IMR-90 (cell line): ENCODE measurements at regions not wholly inside any gene's neighbourhood (a gene's known extent, or its start where the extent isn't known, plus 50 kb on each side); places are given as distances from the start of the nearest gene placed in this dataset.

Source experiments
- ATAC-seq: fragments of 200-7000 bp; cut with Tn5 transposase; 2 replicates; pipeline ENCODE4 v1.9.1; 2020; ENCODE audit warnings: low read depth, mild to moderate bottlenecking, moderate library complexity
- BruUV-seq: library from RNA; stranded (reverse); fragments of 400-500 nt; replicated peaks from 2 replicates; lab custom pipeline; 2021; lab: Mats Ljungman, UMichigan
- CTCF ChIA-PET: fragments of 300-600 bp; formaldehyde crosslinking; extraction: SDS; loops from one replicate; lab custom pipeline; 2021; ENCODE audit warnings: antibody characterized with exemption; lab: Yijun Ruan, JAX
- POLR2A ChIA-PET: fragments of 300-600 bp; sonication (Branson Sonifier 250); formaldehyde crosslinking; loops from one replicate; lab custom pipeline; 2022; ENCODE audit warnings: antibody characterized with exemption; ENCODE audit not compliant: unreplicated experiment; lab: Charles Lee
- DNase-seq: peaks from one replicate; pipeline ENCODE4 v3.0.0; 2013
- H2AFZ ChIP-seq: replicated peaks from 2 replicates; pipeline ENCODE3; 2013; ENCODE audit warnings: low read length, mild to moderate bottlenecking; ENCODE audit not compliant: poor library complexity
- H2AK5ac ChIP-seq: 2 replicates; pipeline ENCODE4 v1.6.1; 2013; ENCODE audit warnings: low read depth, low read length, inconsistent platforms
- H2AK9ac ChIP-seq: replicated peaks from 2 replicates; pipeline ENCODE3; 2013; ENCODE audit warnings: mild to moderate bottlenecking, low read depth, low read length, moderate library complexity; ENCODE audit not compliant: poor library complexity
- H2BK120ac ChIP-seq: 2 replicates; pipeline ENCODE4 v1.6.1; 2013; ENCODE audit warnings: low read depth, low read length, inconsistent platforms
- H2BK15ac ChIP-seq: 3 replicates; pipeline ENCODE4 v1.6.1; 2013; ENCODE audit warnings: low read depth, low read length, inconsistent platforms
- H2BK20ac ChIP-seq: 2 replicates; pipeline ENCODE4 v1.6.1; 2013; ENCODE audit warnings: low read depth, mild to moderate bottlenecking, inconsistent platforms, low read length, moderate library complexity
- H2BK5ac ChIP-seq: 2 replicates; pipeline ENCODE4 v1.6.1; 2013; ENCODE audit warnings: mild to moderate bottlenecking, low read depth, low read length, inconsistent platforms; ENCODE audit not compliant: poor library complexity, severe bottlenecking
- H3K14ac ChIP-seq: replicated peaks from 2 replicates; pipeline ENCODE4 v1.6.1; 2013; ENCODE audit warnings: low read depth, low read length, inconsistent platforms
- H3K18ac ChIP-seq: 2 replicates; pipeline ENCODE4 v1.6.1; 2013; ENCODE audit warnings: low read depth, low read length, control low read depth
- H3K23ac ChIP-seq: 2 replicates; pipeline ENCODE4 v1.6.1; 2013; ENCODE audit warnings: low read depth, low read length, inconsistent platforms
- H3K27ac ChIP-seq: 2 replicates; pipeline ENCODE4 v1.5.1; 2013; ENCODE audit warnings: mild to moderate bottlenecking, control low read depth, low read length; ENCODE audit not compliant: insufficient read depth
- H3K27me3 ChIP-seq: 2 replicates; pipeline ENCODE4 v1.6.1; 2013; ENCODE audit warnings: low read length; ENCODE audit not compliant: control insufficient read depth, insufficient read depth
- H3K36me3 ChIP-seq: 2 replicates; pipeline ENCODE4 v1.6.1; 2013; ENCODE audit warnings: low read length, mixed read lengths; ENCODE audit not compliant: control insufficient read depth, insufficient read depth
- H3K4ac ChIP-seq: 2 replicates; pipeline ENCODE4 v1.6.1; 2013; ENCODE audit warnings: low read depth, low read length, inconsistent platforms
- H3K4me1 ChIP-seq: 2 replicates; pipeline ENCODE4 v1.6.1; 2013; ENCODE audit warnings: low read length, mixed read lengths; ENCODE audit not compliant: control insufficient read depth, insufficient read depth
- H3K4me2 ChIP-seq: 2 replicates; pipeline ENCODE4 v1.6.1; 2013; ENCODE audit warnings: low read depth, mild to moderate bottlenecking, control low read depth, low read length, moderate library complexity
- H3K4me3 ChIP-seq: 2 replicates; pipeline ENCODE4 v1.5.1; 2013; ENCODE audit warnings: low read depth, mild to moderate bottlenecking, control low read depth, low read length, moderate library complexity; ENCODE audit not compliant: insufficient read depth
- H3K56ac ChIP-seq: 2 replicates; pipeline ENCODE4 v1.6.1; 2013; ENCODE audit warnings: low read length, inconsistent platforms; ENCODE audit not compliant: insufficient read depth; ENCODE audit errors: extremely low read depth
- H3K79me1 ChIP-seq, 2 experiments: 2 replicates each; pipeline ENCODE4 v1.6.1; 2013; ENCODE audit warnings: low read length in 2 of 2, inconsistent platforms in 1 of 2, low read depth in 1 of 2
- H3K9ac ChIP-seq: 2 replicates; pipeline ENCODE4 v1.6.1; 2013; ENCODE audit warnings: low read depth, low read length, control low read depth
- H3K9me1 ChIP-seq: 2 replicates; pipeline ENCODE4 v1.6.1; 2013; ENCODE audit warnings: low read length, inconsistent platforms; ENCODE audit not compliant: insufficient read depth
- H3K9me3 ChIP-seq: 2 replicates; pipeline ENCODE4 v1.6.1; 2013; ENCODE audit warnings: low read length; ENCODE audit not compliant: control insufficient read depth, insufficient read depth
- H4K20me1 ChIP-seq: 2 replicates; pipeline ENCODE4 v1.6.1; 2013; ENCODE audit warnings: low read length, inconsistent platforms; ENCODE audit not compliant: insufficient read depth
- H4K5ac ChIP-seq: 2 replicates; pipeline ENCODE4 v1.6.1; 2013; ENCODE audit warnings: mild to moderate bottlenecking, low read depth, low read length, control low read depth
- H4K8ac ChIP-seq, 2 experiments: 2 replicates each; pipeline ENCODE4 v1.6.1; 2013; ENCODE audit warnings: low read depth in 2 of 2, low read length in 2 of 2, control low read depth in 1 of 2, inconsistent platforms in 1 of 2
- H4K91ac ChIP-seq: 2 replicates; pipeline ENCODE4 v1.6.1; 2013; ENCODE audit warnings: low read depth, low read length, inconsistent platforms; ENCODE audit not compliant: insufficient read depth
- MAFK ChIP-seq: IDR thresholded peaks from 2 replicates; pipeline ENCODE4 v1.6.1; 2012; ENCODE audit warnings: low read depth, low read length, improper control_type of control experiment
- NFE2L2 ChIP-seq: fragments of 150-350 bp; IDR thresholded peaks from 2 replicates; pipeline ENCODE4 v1.6.1; 2016; ENCODE audit warnings: low read depth, mild to moderate bottlenecking, low read length
- RAD21 ChIP-seq: IDR thresholded peaks from 2 replicates; pipeline ENCODE4 v1.6.1; 2012; ENCODE audit warnings: low read length, improper control_type of control experiment
- WGBS, 2 experiments: methylation state at CpG; one replicate each; pipeline versions ENCODE4 v1.1.5 to v1.1.7; 2013; ENCODE audit warnings: missing lambda C conversion rate in 2 of 2; ENCODE audit not compliant: insufficient read length in 1 of 2; ENCODE audit errors: extremely low coverage in 2 of 2; 5-methylcytosine and 5-hydroxymethylcytosine counted together
- dilution Hi-C: fragments of 300-500 bp; cut with HindIII; formaldehyde crosslinking; loops from one replicate; pipeline ENCODE4 v1.14.3; 2018; ENCODE audit warnings: low sequenced_read_pairs; ENCODE audit not compliant: unreplicated experiment
- in situ Hi-C: fragments of 300-500 bp; cut with MboI; formaldehyde crosslinking; loops from 3 replicates; pipeline ENCODE4 v1.14.3; 2019; ENCODE audit warnings: low sequenced_read_pairs, inconsistent platforms, mixed read lengths
- intact Hi-C: fragments of 100-400 bp; cut with micrococcal nuclease; formaldehyde crosslinking; loops from 2 replicates; pipeline ENCODE4 v1.10.0; 2022

- DNase-seq (no peak), ATAC-seq (no peak)
- no peaks in the 10 kb centered on the region for H3K4me1 ChIP-seq
- no peak overlapping the region for H2BK120ac ChIP-seq
- H3K27me3 ChIP-seq, result no peaks in the 10 kb centered on the region
- H2BK20ac ChIP-seq, result no peak overlapping the region
- H4K20me1 ChIP-seq, result no peaks in the 10 kb centered on the region
- no peak overlapping the region for H4K5ac ChIP-seq
- no peak overlapping the region for H3K27ac ChIP-seq
- no peak overlapping the region for H4K91ac ChIP-seq
- in situ Hi-C loops, result no loop called here
- WGBS, 2 experiments, result no CpG with 5 or more reads among the region's 5 CpGs
- dilution Hi-C loops, result no loop called here
- no peaks in the 10 kb centered on the region for H3K36me3 ChIP-seq
- no peak overlapping the region for H2BK15ac ChIP-seq
- no peaks in the 10 kb centered on the region for H3K9me1 ChIP-seq
- intact Hi-C loops, result no loop called here
- CTCF ChIA-PET, result no interaction called here
- no peak overlapping the region for H2AFZ ChIP-seq
- H3K4me3 ChIP-seq, result no peak overlapping the region
- H3K4me2 ChIP-seq, result no peak overlapping the region
- no peak overlapping the region for H4K8ac ChIP-seq
- no peaks in the 10 kb centered on the region for H3K79me1 ChIP-seq
- H3K14ac ChIP-seq, result no peak overlapping the region
- POLR2A ChIA-PET, result no interaction called here
- H3K9me3 ChIP-seq, result peaks cover 4% of the 10 kb centered on the region
- H3K23ac ChIP-seq, result no peak overlapping the region
- no peak overlapping the region for H3K4ac ChIP-seq
- H2BK5ac ChIP-seq, result no peak overlapping the region
- H3K9ac ChIP-seq, result no peak overlapping the region
- BruUV-seq, result no TSS peak
- H2AK5ac ChIP-seq, result no peak overlapping the region
- no peak overlapping the region for H2AK9ac ChIP-seq
- TF ChIP-seq MAFK (peak; percentile 22; the same call in 1 of the 2 replicates), RAD21 (no peak), NFE2L2 (peak; percentile 70)
- no peak overlapping the region for H3K56ac ChIP-seq
- no peak overlapping the region for H3K18ac ChIP-seq
Observed at GRCh38 chr1:104720741-104721140, 971.0 kb downstream of the AMY1C start.
